ENCODE measurements at regions not wholly inside any gene's neighbourhood (a gene's known extent, or its start where the extent isn't known, plus 50 kb on each side); places are given as distances from the start of the nearest gene placed in this dataset.

- no peak for TF ChIP-seq CTCF (IDR thresholded peaks at IDR 0.05; ENCODE audit: low read depth, low read length)
- no peak for TF ChIP-seq MAX (IDR thresholded peaks at IDR 0.05; ENCODE audit: low read depth, low read length)
These were observed 1067.0 kb downstream of the ADGRL2 start for GRCh38 chr1:82867781-82868180.

Measured in NB4 (cell line).